HEK293 (cell line): ENCODE measurements at regions not wholly inside any gene's neighbourhood (a gene's known extent, or its start where the extent isn't known, plus 50 kb on each side); places are given as distances from the start of the nearest gene placed in this dataset.

Source experiments
- EGR2 ChIP-seq: fragments of 450-650 bp; formaldehyde crosslinking; IDR thresholded peaks from 2 replicates; pipeline ENCODE4 v1.5.1; 2016; ENCODE audit warnings: low read depth, missing biosample characterization, missing genetic modification characterization
- GLIS1 ChIP-seq: fragments of 450-650 bp; formaldehyde crosslinking; IDR thresholded peaks from 2 replicates; pipeline ENCODE4 v1.5.1; 2016; ENCODE audit warnings: missing biosample characterization, missing genetic modification characterization
- MEIS1 ChIP-seq: sonication (generic); formaldehyde crosslinking; IDR thresholded peaks from 2 replicates; pipeline ENCODE4 v1.8.1; 2022; ENCODE audit warnings: missing genetic modification reagents, mild to moderate bottlenecking, borderline replicate concordance
- MZF1 ChIP-seq: fragments of 450-650 bp; formaldehyde crosslinking; IDR thresholded peaks from 2 replicates; pipeline ENCODE4 v1.5.1; 2017; ENCODE audit warnings: missing biosample characterization, missing genetic modification characterization, borderline replicate concordance
- OSR2 ChIP-seq: fragments of 450-650 bp; formaldehyde crosslinking; IDR thresholded peaks from 2 replicates; pipeline ENCODE4 v1.5.1; 2016; ENCODE audit warnings: missing biosample characterization, missing genetic modification characterization
- PATZ1 ChIP-seq: fragments of 450-650 bp; formaldehyde crosslinking; IDR thresholded peaks from 2 replicates; pipeline ENCODE4 v1.5.1; 2016; ENCODE audit warnings: missing biosample characterization, missing genetic modification characterization
- PRDM1 ChIP-seq: fragments of 450-650 bp; formaldehyde crosslinking; IDR thresholded peaks from 2 replicates; pipeline ENCODE4; 2016; ENCODE audit warnings: missing biosample characterization, missing genetic modification characterization
- PRDM4 ChIP-seq: fragments of 450-650 bp; formaldehyde crosslinking; IDR thresholded peaks from 2 replicates; pipeline ENCODE4 v1.5.1; 2017; ENCODE audit warnings: missing biosample characterization, missing genetic modification characterization
- SALL2 ChIP-seq: fragments of 450-650 bp; formaldehyde crosslinking; IDR thresholded peaks from 2 replicates; pipeline ENCODE4 v1.5.0; 2017; ENCODE audit warnings: missing biosample characterization, mild to moderate bottlenecking, missing genetic modification characterization, borderline replicate concordance
- ZBTB10 ChIP-seq: fragments of 450-650 bp; formaldehyde crosslinking; IDR thresholded peaks from 2 replicates; pipeline ENCODE4 v1.5.1; 2016; ENCODE audit warnings: missing biosample characterization, missing genetic modification characterization
- ZBTB7A ChIP-seq: fragments of 450-650 bp; formaldehyde crosslinking; IDR thresholded peaks from 2 replicates; pipeline ENCODE4 v1.5.1; 2016; ENCODE audit warnings: low read depth, missing biosample characterization, missing genetic modification characterization
- ZEB2 ChIP-seq: fragments of 450-650 bp; formaldehyde crosslinking; IDR thresholded peaks from 2 replicates; pipeline ENCODE4 v1.5.1; 2016; ENCODE audit warnings: missing biosample characterization, missing genetic modification characterization
- ZFP3 ChIP-seq: fragments of 450-650 bp; formaldehyde crosslinking; IDR thresholded peaks from 2 replicates; pipeline ENCODE4 v1.5.1; 2016; ENCODE audit warnings: low read depth, missing biosample characterization, missing genetic modification characterization
- ZNF19 ChIP-seq: fragments of 450-650 bp; formaldehyde crosslinking; IDR thresholded peaks from 2 replicates; pipeline ENCODE4; 2016; ENCODE audit warnings: missing biosample characterization, missing genetic modification characterization, low read depth
- ZNF202 ChIP-seq: fragments of 450-650 bp; formaldehyde crosslinking; IDR thresholded peaks from 2 replicates; pipeline ENCODE4 v1.5.1; 2016; ENCODE audit warnings: missing biosample characterization, missing genetic modification characterization, borderline replicate concordance
- ZNF311 ChIP-seq: fragments of 450-650 bp; formaldehyde crosslinking; IDR thresholded peaks from 2 replicates; pipeline ENCODE4 v1.5.1; 2017; ENCODE audit warnings: missing biosample characterization, missing genetic modification characterization, borderline replicate concordance
- ZNF37A ChIP-seq: fragments of 450-650 bp; IDR thresholded peaks from 2 replicates; pipeline ENCODE4 v1.5.1; 2018; ENCODE audit warnings: missing biosample characterization, missing genetic modification characterization
- ZNF514 ChIP-seq: fragments of 450-650 bp; formaldehyde crosslinking; IDR thresholded peaks from 2 replicates; pipeline ENCODE4 v1.5.1; 2016; ENCODE audit warnings: missing biosample characterization, missing genetic modification characterization
- ZNF596 ChIP-seq: fragments of 450-650 bp; IDR thresholded peaks from 2 replicates; pipeline ENCODE4 v1.5.0; 2018; ENCODE audit warnings: missing biosample characterization, mild to moderate bottlenecking, missing genetic modification characterization, moderate library complexity
- ZNF768 ChIP-seq: fragments of 450-650 bp; formaldehyde crosslinking; IDR thresholded peaks from 2 replicates; pipeline ENCODE4 v1.5.1; 2018; ENCODE audit warnings: missing biosample characterization, mild to moderate bottlenecking, missing genetic modification characterization
- ZNF776 ChIP-seq: fragments of 450-650 bp; formaldehyde crosslinking; IDR thresholded peaks from 2 replicates; pipeline ENCODE4 v1.5.0; 2017; ENCODE audit warnings: missing biosample characterization, missing genetic modification characterization, borderline replicate concordance
- ZNF777 ChIP-seq: fragments of 450-650 bp; formaldehyde crosslinking; IDR thresholded peaks from 2 replicates; pipeline ENCODE4 v1.5.1; 2017; ENCODE audit warnings: missing biosample characterization, missing genetic modification characterization, borderline replicate concordance
- TF ChIP-seq, protein P1 (sequence below): fragments of 450-650 bp; formaldehyde crosslinking; optimal IDR thresholded peaks from 2 replicates; pipeline ENCODE3; 2016; ENCODE audit warnings: missing biosample characterization, mild to moderate bottlenecking, missing genetic modification characterization
- TF ChIP-seq, protein P2 (sequence below): fragments of 450-650 bp; IDR thresholded peaks from 2 replicates; pipeline ENCODE4 v1.5.1; 2018; ENCODE audit warnings: missing biosample characterization, mild to moderate bottlenecking, missing genetic modification characterization
- TF ChIP-seq, protein P3 (sequence below): fragments of 450-650 bp; formaldehyde crosslinking; IDR thresholded peaks from 2 replicates; pipeline ENCODE4 v1.5.1; 2017; ENCODE audit warnings: missing biosample characterization, mild to moderate bottlenecking, missing genetic modification characterization, moderate library complexity
- TF ChIP-seq, protein P4 (sequence below): fragments of 450-650 bp; formaldehyde crosslinking; IDR thresholded peaks from 2 replicates; pipeline ENCODE4 v1.5.1; 2016; ENCODE audit warnings: missing biosample characterization, missing genetic modification characterization

DNA sequence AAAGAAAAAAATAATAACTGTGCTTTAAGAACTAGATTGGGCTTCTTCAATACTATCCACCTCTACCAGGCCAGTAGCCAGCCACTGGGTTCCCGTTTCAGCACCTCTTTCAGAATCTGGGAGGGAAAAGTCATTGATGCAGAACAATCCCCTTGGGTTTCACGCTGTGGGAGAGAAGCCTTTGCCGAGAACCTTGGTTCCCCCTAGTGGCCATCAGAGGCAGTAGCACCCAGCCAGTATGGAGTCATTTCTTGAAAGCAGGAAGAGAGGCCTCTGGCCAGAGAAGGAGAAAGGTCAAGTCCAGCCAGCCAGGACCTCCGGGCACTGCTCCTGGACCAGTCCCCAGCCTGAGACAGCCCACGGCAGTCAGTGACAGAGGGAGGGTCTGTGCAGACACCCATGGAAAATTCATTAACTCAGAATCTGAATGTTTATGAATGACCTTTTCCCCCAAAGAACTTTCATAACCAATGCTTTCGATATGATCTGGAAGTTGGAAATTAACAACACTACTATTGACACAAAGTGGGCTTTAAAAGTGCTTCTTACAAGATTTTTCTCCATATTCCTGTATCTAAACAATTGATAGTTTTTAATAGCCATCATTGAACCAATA is 51.2 kb upstream of the CDH5 start (continued):
- TF ChIP-seq PATZ1 (tag by site-specific recombination) (0 out of 2 replicates have a peak, but pooled peaks have one; percentile 17), EGR2 (tag by site-specific recombination) (no peak), PRDM4 (no peak), ZNF768 (tag by site-specific recombination) (no peak), SALL2 (no peak), PRDM1 (tag by site-specific recombination) (peak; percentile 31; the same call in 1 of the 2 replicates), ZNF311 (tag by site-specific recombination) (no peak), ZFP3 (tag by site-specific recombination) (no peak), ZNF514 (no peak), ZEB2 (tag by site-specific recombination) (no peak), MZF1 (peak; percentile 36; the same call in 1 of the 2 replicates), MEIS1 (CRISPR knock-in tag) (no peak), OSR2 (no peak), ZNF19 (tag by site-specific recombination) (no peak), ZNF596 (tag by site-specific recombination) (no peak), ZNF776 (tag by site-specific recombination) (no peak), ZNF777 (no peak), ZBTB10 (tag by site-specific recombination) (no peak), ZNF202 (tag by site-specific recombination) (no peak), GLIS1 (peak; percentile 69), ZNF37A (tag by site-specific recombination) (no peak), ZBTB7A (tag by site-specific recombination) (no peak)
- TF ChIP-seq, protein P1, sequence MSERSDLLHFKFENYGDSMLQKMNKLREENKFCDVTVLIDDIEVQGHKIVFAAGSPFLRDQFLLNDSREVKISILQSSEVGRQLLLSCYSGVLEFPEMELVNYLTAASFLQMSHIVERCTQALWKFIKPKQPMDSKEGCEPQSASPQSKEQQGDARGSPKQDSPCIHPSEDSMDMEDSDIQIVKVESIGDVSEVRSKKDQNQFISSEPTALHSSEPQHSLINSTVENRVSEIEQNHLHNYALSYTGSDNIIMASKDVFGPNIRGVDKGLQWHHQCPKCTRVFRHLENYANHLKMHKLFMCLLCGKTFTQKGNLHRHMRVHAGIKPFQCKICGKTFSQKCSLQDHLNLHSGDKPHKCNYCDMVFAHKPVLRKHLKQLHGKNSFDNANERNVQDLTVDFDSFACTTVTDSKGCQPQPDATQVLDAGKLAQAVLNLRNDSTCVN: no peak
- TF ChIP-seq, protein P2, sequence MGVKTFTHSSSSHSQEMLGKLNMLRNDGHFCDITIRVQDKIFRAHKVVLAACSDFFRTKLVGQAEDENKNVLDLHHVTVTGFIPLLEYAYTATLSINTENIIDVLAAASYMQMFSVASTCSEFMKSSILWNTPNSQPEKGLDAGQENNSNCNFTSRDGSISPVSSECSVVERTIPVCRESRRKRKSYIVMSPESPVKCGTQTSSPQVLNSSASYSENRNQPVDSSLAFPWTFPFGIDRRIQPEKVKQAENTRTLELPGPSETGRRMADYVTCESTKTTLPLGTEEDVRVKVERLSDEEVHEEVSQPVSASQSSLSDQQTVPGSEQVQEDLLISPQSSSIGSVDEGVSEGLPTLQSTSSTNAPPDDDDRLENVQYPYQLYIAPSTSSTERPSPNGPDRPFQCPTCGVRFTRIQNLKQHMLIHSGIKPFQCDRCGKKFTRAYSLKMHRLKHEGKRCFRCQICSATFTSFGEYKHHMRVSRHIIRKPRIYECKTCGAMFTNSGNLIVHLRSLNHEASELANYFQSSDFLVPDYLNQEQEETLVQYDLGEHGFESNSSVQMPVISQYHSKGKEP (tag by site-specific recombination): 0 out of 2 replicates have a peak, but pooled peaks have one; percentile 14
- TF ChIP-seq, protein P3, sequence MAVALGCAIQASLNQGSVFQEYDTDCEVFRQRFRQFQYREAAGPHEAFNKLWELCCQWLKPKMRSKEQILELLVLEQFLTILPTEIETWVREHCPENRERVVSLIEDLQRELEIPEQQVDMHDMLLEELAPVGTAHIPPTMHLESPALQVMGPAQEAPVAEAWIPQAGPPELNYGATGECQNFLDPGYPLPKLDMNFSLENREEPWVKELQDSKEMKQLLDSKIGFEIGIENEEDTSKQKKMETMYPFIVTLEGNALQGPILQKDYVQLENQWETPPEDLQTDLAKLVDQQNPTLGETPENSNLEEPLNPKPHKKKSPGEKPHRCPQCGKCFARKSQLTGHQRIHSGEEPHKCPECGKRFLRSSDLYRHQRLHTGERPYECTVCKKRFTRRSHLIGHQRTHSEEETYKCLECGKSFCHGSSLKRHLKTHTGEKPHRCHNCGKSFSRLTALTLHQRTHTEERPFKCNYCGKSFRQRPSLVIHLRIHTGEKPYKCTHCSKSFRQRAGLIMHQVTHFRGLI (tag by site-specific recombination): no peak
- TF ChIP-seq, protein P4, sequence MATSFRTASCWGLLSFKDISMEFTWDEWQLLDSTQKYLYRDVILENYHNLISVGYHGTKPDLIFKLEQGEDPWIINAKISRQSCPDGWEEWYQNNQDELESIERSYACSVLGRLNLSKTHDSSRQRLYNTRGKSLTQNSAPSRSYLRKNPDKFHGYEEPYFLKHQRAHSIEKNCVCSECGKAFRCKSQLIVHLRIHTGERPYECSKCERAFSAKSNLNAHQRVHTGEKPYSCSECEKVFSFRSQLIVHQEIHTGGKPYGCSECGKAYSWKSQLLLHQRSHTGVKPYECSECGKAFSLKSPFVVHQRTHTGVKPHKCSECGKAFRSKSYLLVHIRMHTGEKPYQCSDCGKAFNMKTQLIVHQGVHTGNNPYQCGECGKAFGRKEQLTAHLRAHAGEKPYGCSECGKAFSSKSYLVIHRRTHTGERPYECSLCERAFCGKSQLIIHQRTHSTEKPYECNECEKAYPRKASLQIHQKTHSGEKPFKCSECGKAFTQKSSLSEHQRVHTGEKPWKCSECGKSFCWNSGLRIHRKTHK: no peak
